Fibroblast of skin of left quadriceps (primary cell): ENCODE measurements at regions not wholly inside any gene's neighbourhood (a gene's known extent, or its start where the extent isn't known, plus 50 kb on each side); places are given as distances from the start of the nearest gene placed in this dataset.

Experiments
- DNase-seq, 2 experiments: peaks; one replicate each; pipeline ENCODE4 v3.0.0-alpha.2; 2013; ENCODE audit warnings: low read depth in 2 of 2

- DNase-seq: no peak
Measured at GRCh38 chr11:119810478-119811232, 81.7 kb upstream of the NECTIN1 start.

- no peak for DNase-seq
Measured at GRCh38 chr11:119809346-119809745, 80.3 kb upstream of the NECTIN1 start.

- DNase-seq: no peak
Measured at GRCh38 chr11:119808407-119809185, 79.6 kb upstream of the NECTIN1 start.

- no peak for DNase-seq
Measured at GRCh38 chr11:119807841-119808240, 78.8 kb upstream of the NECTIN1 start.

GRCh38 chr11:119807402-119807801, 78.4 kb upstream of the NECTIN1 start:
- DNase-seq: no peak

GRCh38 chr11:119806064-119806915, 77.3 kb upstream of the NECTIN1 start:
- no peak for DNase-seq

GRCh38 chr11:119805663-119806062, 76.7 kb upstream of the NECTIN1 start:
- no peak for DNase-seq

- no peak for DNase-seq
Measured at GRCh38 chr11:119804698-119805097, 75.7 kb upstream of the NECTIN1 start.

GRCh38 chr11:119803726-119804294, 74.8 kb upstream of the NECTIN1 start:
- no peak for DNase-seq

- DNase-seq: no peak
Measured at GRCh38 chr11:119803139-119803538, 74.1 kb upstream of the NECTIN1 start.

- no peak for DNase-seq
Measured at GRCh38 chr11:119802670-119803069, 73.7 kb upstream of the NECTIN1 start.

GRCh38 chr11:119800619-119801018, 71.6 kb upstream of the NECTIN1 start:
- no peak for DNase-seq

- DNase-seq: no peak
Measured at GRCh38 chr11:119800171-119800570, 71.2 kb upstream of the NECTIN1 start.

GRCh38 chr11:119798656-119799055, 69.7 kb upstream of the NECTIN1 start:
- DNase-seq: no peak

- no peak for DNase-seq
Measured at GRCh38 chr11:119797736-119798135, 68.7 kb upstream of the NECTIN1 start.

GRCh38 chr11:119797123-119797611, 68.2 kb upstream of the NECTIN1 start:
- no peak for DNase-seq

- no peak for DNase-seq
Measured at GRCh38 chr11:119796363-119797060, 67.5 kb upstream of the NECTIN1 start.

- DNase-seq: peak in 1 of 2 experiments; percentile 17
Measured at GRCh38 chr11:119795690-119796089, 66.7 kb upstream of the NECTIN1 start.

GRCh38 chr11:119795231-119795630, 66.2 kb upstream of the NECTIN1 start:
- peak; percentile 78 to 83 for DNase-seq

- DNase-seq: no peak
Measured at GRCh38 chr11:119794756-119795155, 65.8 kb upstream of the NECTIN1 start.

- no peak for DNase-seq
Measured at GRCh38 chr11:119794141-119794665, 65.2 kb upstream of the NECTIN1 start.
